ENCODE measurements at regions not wholly inside any gene's neighbourhood (a gene's known extent, or its start where the extent isn't known, plus 50 kb on each side); places are given as distances from the start of the nearest gene placed in this dataset.

- no peak for DNase-seq
- in situ Hi-C loops (cut with HindIII; ENCODE audit: low pct_ligation_motif_present, low pct_unique_long_range_greater_than_20kb, low sequenced_read_pairs), result no loop called here
Observed at GRCh38 chr5:6215891-6216290, 162.5 kb downstream of the MED10 start.

- in situ Hi-C loops (cut with HindIII; ENCODE audit: low pct_ligation_motif_present, low pct_unique_long_range_greater_than_20kb, low sequenced_read_pairs), result no loop called here
- DNase-seq, result no peak
Observed at GRCh38 chr5:6212244-6212643, 166.1 kb downstream of the MED10 start.

GRCh38 chr5:6206501-6206900 is 171.8 kb downstream of the MED10 start:
- in situ Hi-C loops (cut with HindIII; ENCODE audit: low pct_ligation_motif_present, low pct_unique_long_range_greater_than_20kb, low sequenced_read_pairs), result no loop called here
- no peak for DNase-seq

GRCh38 chr5:6202968-6203365 is 175.4 kb downstream of the MED10 start:
- DNase-seq, result no peak
- in situ Hi-C loops (cut with HindIII; ENCODE audit: low pct_ligation_motif_present, low pct_unique_long_range_greater_than_20kb, low sequenced_read_pairs), result no loop called here

GRCh38 chr5:6202149-6202967 is 176.0 kb downstream of the MED10 start:
- no peak for DNase-seq
- in situ Hi-C loops (cut with HindIII; ENCODE audit: low pct_ligation_motif_present, low pct_unique_long_range_greater_than_20kb, low sequenced_read_pairs), result no loop called here

GRCh38 chr5:6201631-6202030 is 176.7 kb downstream of the MED10 start:
- in situ Hi-C loops (cut with HindIII; ENCODE audit: low pct_ligation_motif_present, low pct_unique_long_range_greater_than_20kb, low sequenced_read_pairs), result no loop called here
- no peak for DNase-seq

- in situ Hi-C loops (cut with HindIII; ENCODE audit: low pct_ligation_motif_present, low pct_unique_long_range_greater_than_20kb, low sequenced_read_pairs), result no loop called here
- no peak for DNase-seq
Observed at GRCh38 chr5:6198531-6198930, 179.8 kb downstream of the MED10 start.

GRCh38 chr5:6197427-6197826 is 180.9 kb downstream of the MED10 start:
- DNase-seq, result no peak
- in situ Hi-C loops (cut with HindIII; ENCODE audit: low pct_ligation_motif_present, low pct_unique_long_range_greater_than_20kb, low sequenced_read_pairs), result no loop called here

- DNase-seq, result no peak
- in situ Hi-C loops (cut with HindIII; ENCODE audit: low pct_ligation_motif_present, low pct_unique_long_range_greater_than_20kb, low sequenced_read_pairs), result no loop called here
Observed at GRCh38 chr5:6195711-6196358, 182.5 kb downstream of the MED10 start.

- in situ Hi-C loops (cut with HindIII; ENCODE audit: low pct_ligation_motif_present, low pct_unique_long_range_greater_than_20kb, low sequenced_read_pairs), result no loop called here
- no peak for DNase-seq
Observed at GRCh38 chr5:6194906-6195612, 183.3 kb downstream of the MED10 start.

GRCh38 chr5:6194261-6194875 is 184.0 kb downstream of the MED10 start:
- in situ Hi-C loops (cut with HindIII; ENCODE audit: low pct_ligation_motif_present, low pct_unique_long_range_greater_than_20kb, low sequenced_read_pairs), result no loop called here
- no peak for DNase-seq

GRCh38 chr5:6193310-6193709 is 185.0 kb downstream of the MED10 start:
- DNase-seq, result no peak
- in situ Hi-C loops (cut with HindIII; ENCODE audit: low pct_ligation_motif_present, low pct_unique_long_range_greater_than_20kb, low sequenced_read_pairs), result no loop called here

GRCh38 chr5:6190838-6191237 is 187.5 kb downstream of the MED10 start:
- in situ Hi-C loops (cut with HindIII; ENCODE audit: low pct_ligation_motif_present, low pct_unique_long_range_greater_than_20kb, low sequenced_read_pairs), result no loop called here
- DNase-seq, result no peak

GRCh38 chr5:6188976-6189375 is 189.4 kb downstream of the MED10 start:
- in situ Hi-C loops (cut with HindIII; ENCODE audit: low pct_ligation_motif_present, low pct_unique_long_range_greater_than_20kb, low sequenced_read_pairs), result no loop called here
- DNase-seq, result no peak

- DNase-seq, result no peak
- in situ Hi-C loops (cut with HindIII; ENCODE audit: low pct_ligation_motif_present, low pct_unique_long_range_greater_than_20kb, low sequenced_read_pairs), result no loop called here
Observed at GRCh38 chr5:6188344-6188743, 190.0 kb downstream of the MED10 start.

- in situ Hi-C loops (cut with HindIII; ENCODE audit: low pct_ligation_motif_present, low pct_unique_long_range_greater_than_20kb, low sequenced_read_pairs), result no loop called here
- DNase-seq, result no peak
Observed at GRCh38 chr5:6187501-6187900, 190.8 kb downstream of the MED10 start.

- DNase-seq, result no peak
Observed at GRCh38 chr5:6185574-6185973, 192.8 kb downstream of the MED10 start.

GRCh38 chr5:6184481-6184880 is 193.9 kb downstream of the MED10 start:
- DNase-seq, result no peak
- in situ Hi-C loops (cut with HindIII; ENCODE audit: low pct_ligation_motif_present, low pct_unique_long_range_greater_than_20kb, low sequenced_read_pairs), result no loop called here

More at GRCh38 chr5:6185574-6185973, 192.8 kb downstream of the MED10 start:
- in situ Hi-C loops (cut with HindIII; ENCODE audit: low pct_ligation_motif_present, low pct_unique_long_range_greater_than_20kb, low sequenced_read_pairs), result no loop called here
